Kasumi-1 (cell line): ENCODE measurements at regions not wholly inside any gene's neighbourhood (a gene's known extent, or its start where the extent isn't known, plus 50 kb on each side); places are given as distances from the start of the nearest gene placed in this dataset.

Source experiments
- DNase-seq, 2 experiments: peaks; one replicate each; lab custom pipeline; 2025; lab: John Stamatoyannopoulos, UW

- DNase-seq: no peak
These were observed 1087.4 kb downstream of the AGBL1 start for GRCh38 chr15:87167055-87167454.

- DNase-seq: no peak
These were observed 1076.1 kb downstream of the AGBL1 start for GRCh38 chr15:87155771-87156170.

DNA sequence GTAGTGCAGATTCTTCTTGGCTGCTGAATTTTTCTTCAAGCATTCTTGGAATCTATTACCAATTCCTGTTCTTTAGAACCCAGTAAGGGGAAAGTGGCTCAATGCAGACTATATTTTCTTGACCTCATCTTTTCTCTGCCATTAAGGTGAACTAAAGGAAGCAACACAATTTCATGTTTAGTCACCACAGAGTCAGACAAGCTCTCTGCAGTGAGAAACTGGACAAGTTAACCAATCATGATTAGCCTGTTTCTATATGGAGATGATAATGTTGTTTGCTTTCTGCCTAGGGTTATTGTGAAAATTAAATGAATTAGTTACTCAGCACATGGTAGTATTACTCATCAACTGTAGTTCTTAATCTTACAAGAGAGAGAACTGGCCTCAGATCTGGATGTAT is 1075.1 kb downstream of the AGBL1 start:
- DNase-seq: no peak

DNA sequence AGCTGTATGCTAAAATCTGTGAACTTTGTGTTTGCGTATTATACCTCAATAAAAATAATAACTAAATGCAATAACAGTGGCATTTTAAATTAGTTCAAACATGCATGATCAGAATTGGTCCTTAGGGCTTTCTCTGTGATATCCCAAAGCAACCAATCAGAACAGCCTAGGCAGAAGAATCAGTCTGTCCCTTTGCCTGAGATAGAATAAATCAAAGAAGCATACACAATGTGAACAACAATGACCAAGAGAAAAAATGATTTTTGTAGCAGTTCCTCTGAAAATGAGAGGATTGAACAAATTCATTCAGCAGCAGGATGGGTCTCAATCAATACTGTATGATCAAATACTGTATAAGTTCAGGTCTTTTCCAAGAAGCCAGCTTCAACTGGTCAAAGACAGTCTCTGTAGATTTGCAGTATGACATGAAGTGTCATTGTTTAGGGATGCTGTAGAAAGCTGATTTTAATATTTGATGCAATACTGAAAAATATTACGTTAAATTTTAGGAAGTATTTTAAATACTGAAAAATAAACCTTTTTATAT is 1071.6 kb downstream of the AGBL1 start:
- DNase-seq: no peak

GRCh38 chr15:87145696-87146095 is 1066.0 kb downstream of the AGBL1 start:
- no peak for DNase-seq

DNA sequence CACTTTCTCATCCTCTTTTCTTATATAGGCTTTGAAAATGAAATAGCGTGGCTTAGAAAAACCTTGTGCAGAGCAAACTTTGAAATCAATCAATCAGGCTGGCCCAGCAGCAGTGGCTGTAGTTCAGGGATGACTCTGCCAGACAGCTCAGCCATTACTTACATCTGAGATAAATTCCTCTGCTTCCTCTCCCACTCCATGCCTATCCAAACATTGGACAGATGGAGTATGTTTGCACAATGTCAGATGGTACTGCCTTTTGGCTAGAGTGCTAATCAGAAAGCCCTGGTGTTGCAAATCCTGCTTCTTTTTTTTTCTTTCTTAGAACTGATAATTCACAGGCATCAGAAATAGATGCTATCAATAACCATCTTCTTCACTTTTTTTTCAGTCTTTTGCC is 1065.1 kb downstream of the AGBL1 start:
- no peak for DNase-seq

GRCh38 chr15:87142096-87142495 is 1062.4 kb downstream of the AGBL1 start:
- no peak for DNase-seq

DNA sequence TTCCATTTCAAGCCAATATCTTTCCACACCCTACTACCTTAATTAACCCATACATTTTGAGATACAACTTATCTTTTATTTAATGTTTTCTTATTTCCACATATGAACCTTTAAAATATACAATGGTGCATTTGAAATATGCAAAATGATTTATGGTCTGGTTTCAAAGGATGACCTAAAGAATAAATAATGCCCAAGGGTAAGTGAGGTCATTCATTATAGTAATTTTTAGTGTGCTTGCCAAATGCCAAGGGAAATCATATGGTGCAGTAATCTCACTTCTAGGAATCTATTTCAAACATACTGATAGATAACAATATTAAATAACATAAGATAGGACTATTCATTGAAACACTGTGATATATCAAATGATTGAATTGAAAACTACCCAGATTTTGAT is 1055.4 kb downstream of the AGBL1 start:
- DNase-seq: no peak

DNA sequence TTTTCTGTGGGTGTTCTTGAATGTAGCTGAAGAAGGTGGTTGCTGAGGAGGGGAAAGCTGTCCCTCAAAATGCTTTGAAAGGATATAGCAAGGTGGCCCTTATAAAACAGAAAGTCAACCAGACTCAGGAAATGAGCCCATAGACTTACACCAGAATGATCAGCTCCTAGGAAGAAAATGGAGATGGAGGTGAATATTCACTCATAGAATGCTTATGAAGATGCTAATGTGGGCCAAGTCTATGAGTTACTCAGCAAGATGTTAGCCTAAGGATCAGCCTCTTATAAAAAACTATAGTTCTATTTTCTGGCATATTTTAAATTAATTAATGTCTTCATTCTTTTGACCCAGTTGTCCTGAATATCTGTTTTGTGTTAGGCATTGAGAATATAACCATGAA is 1054.0 kb downstream of the AGBL1 start:
- DNase-seq: no peak

DNA sequence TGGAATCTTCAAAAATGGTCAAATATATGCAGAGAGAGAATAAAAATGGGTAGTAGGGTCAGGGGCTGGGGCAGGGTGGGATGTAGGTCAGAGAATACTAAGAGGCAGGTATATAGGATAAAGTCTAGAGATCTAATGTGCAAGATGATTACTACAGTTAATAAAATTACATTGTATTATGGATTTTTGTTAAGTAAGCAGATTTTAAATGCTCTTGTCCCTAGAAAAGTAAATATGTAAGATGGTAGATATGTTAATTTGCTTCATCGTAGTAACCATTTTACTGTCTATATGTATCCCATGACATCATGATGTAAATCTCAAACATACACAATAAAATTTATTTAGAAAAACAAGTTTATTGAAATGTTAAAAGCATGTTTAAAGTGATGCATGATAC is 1051.4 kb downstream of the AGBL1 start:
- DNase-seq: no peak

- no peak for DNase-seq
These were observed 1050.2 kb downstream of the AGBL1 start for GRCh38 chr15:87129916-87130315.

GRCh38 chr15:87123676-87124382 is 1044.2 kb downstream of the AGBL1 start:
- no peak for DNase-seq

- no peak for DNase-seq
These were observed 1041.7 kb downstream of the AGBL1 start for GRCh38 chr15:87121336-87121735.

DNA sequence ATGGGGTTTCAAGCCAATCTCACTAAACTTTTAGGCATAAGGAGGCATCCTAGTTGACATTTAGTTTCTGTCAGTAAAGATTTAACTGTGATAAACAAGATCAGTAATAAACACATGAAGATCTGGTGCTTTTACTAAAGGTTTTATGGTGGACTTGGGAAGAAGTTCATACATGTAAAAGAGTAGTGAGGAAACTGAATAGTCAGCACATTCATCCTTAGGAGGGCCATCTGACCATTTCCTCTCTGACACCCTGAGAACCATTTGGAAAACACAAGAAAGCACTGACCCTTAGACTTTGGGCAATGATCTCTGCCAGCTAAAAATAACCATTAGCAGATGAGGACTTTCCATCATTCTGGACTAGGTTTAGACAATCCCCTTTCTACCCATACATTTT is 1040.9 kb downstream of the AGBL1 start:
- DNase-seq: no peak

DNA sequence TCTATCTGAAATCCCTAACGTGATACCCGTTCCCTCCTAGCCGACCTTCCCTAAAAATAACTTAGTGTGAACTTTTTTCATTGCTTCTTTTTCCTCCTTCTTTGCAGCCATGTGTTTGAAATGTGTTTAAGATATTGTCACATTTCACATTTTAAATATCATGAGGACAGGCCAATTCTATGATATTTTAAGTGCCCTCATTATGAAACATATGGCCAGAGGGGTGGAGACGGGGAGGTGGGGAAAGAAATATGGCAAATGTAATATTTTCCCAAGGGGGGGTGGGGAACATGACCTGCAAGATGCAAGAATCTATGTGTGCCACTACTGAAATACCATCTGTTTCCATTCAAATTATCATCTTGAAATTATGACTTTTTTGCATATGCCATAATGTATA is 1039.2 kb downstream of the AGBL1 start:
- no peak for DNase-seq

DNA sequence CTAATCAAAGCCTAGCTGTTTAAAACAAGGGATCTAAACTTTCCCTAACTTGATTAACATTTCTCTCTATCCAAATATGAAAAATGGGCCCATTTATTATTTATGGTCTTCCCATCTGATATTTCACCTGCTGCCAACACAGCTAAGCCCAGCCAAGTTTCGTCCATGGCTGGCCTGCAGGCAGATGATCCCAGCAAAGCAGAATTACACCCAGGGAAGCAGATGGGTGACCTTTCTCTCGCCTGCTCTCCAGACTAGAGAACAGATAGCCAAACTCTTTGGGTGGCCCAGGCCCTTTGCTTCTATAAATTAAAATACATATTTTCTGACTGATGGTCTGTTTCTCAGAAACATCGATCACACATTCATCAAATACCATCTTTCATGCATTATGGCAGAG is 1038.8 kb downstream of the AGBL1 start:
- no peak for DNase-seq

DNA sequence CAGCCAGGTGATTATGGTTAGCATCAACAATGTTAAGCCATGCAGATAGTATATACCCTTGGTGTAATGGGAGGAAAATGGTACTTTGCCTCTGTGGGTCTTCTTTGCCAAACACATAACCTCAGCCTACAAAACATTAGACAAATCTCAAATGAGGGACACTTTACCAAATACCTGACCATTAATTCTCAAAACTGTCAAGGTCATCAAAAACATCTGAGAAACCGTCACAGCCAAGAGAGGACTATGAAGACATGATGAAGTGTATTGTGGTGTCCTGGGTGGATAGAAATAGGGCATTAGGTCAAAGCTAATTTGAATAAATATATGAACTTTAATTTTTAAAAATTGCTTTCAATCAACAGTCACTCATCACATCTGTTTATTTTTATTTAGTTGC is 1036.1 kb downstream of the AGBL1 start:
- no peak for DNase-seq

GRCh38 chr15:87099916-87100315 is 1020.2 kb downstream of the AGBL1 start:
- no peak for DNase-seq

DNA sequence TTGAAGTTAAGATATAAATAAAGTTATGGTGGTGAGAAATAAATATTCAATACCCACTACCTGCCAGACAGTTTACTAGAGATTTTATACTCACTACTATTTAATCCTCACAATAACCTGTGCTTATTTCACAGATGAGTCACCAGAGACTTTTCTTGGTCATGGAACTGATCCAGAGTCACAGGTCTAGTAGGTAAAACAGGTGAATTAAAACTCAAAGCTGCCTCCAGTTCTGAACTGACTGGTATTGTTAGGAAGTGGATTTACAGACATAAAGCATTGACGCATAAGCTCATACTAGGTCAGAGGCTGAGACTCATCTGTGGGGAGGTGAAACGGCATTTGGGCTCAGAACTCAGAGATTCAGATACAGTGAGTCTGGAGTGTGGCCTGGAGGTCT is 1009.9 kb downstream of the AGBL1 start:
- no peak for DNase-seq

DNA sequence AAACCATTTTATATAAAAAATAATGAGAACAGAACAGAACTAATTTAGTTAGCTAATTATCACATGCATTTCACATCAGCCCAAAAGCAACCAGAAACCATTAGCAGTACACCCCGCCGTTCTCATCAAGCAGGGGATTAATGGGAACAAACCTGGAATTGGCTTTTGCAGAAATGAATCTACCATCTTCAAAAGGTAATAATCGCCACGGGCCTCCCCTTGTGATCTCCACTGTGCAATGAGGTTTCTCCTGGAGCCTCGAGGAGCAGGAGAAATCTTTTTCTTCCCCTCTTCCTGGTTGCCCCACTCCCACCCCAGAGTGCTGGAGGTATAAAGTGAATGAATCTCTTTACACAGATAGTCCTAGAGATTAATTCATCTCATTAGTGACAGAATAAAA is 1003.5 kb downstream of the AGBL1 start:
- no peak for DNase-seq

DNA sequence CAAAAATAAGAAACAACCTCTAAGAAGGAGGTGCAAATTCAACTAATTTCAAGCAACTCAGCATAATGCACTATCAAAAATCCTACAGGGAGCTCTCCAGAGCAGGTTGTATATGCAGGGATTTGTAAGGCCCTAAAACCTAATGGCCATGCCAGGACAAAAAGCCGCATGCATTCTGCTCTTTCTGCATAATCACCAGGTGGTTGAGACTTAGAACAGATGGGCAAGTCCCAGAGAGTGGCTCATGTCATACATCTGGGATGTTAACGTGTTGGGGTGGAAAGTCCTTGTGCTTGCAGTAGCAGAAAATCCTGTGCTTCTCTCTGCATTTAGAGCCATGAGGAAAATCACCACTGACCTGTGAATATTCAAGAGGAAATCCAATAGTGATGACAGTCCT is 1002.9 kb downstream of the AGBL1 start:
- no peak for DNase-seq

- no peak for DNase-seq
These were observed 1000.9 kb downstream of the AGBL1 start for GRCh38 chr15:87080547-87080946.
